ENCODE measurements at regions not wholly inside any gene's neighbourhood (a gene's known extent, or its start where the extent isn't known, plus 50 kb on each side); places are given as distances from the start of the nearest gene placed in this dataset.
"Not testable (repeated sequence)": the region's sequence is repeated elsewhere in the genome, so short reads cannot be mapped to it uniquely, and the experiment has no call there.

- H3K36me3 ChIP-seq (ENCODE audit: control insufficient read depth in 3 of 3, insufficient read depth in 2 of 3, low read depth in 1 of 3, low read length in 3 of 3) = no peaks in the 10 kb centered on the region
- no peaks in the 10 kb centered on the region for H3K9me3 ChIP-seq (ENCODE audit: control insufficient read depth in 2 of 2, insufficient read depth in 1 of 2, low read depth in 1 of 2, low read length in 1 of 2)
- H3K4me3 ChIP-seq (ENCODE audit: low read depth in 1 of 3, low read length in 3 of 3) = no peak overlapping the region
- WGBS, 3 donors = 9 to 44% (median 10%) methylated on average over 3 of the region's 3 CpGs
- H3K27ac ChIP-seq (ENCODE audit: low read depth in 1 of 3, low read length in 2 of 3) = no peak overlapping the region
- FAIRE-seq (no peak), DNase-seq (no peak)
- no peaks in the 10 kb centered on the region for H3K4me1 ChIP-seq (ENCODE audit: control insufficient read depth in 3 of 3, insufficient read depth in 2 of 3, low read depth in 1 of 3, low read length in 2 of 3)
- no peaks in the 10 kb centered on the region for H3K27me3 ChIP-seq (ENCODE audit: control insufficient read depth in 3 of 3, insufficient read depth in 3 of 3, low read length in 3 of 3)
These were observed 102.5 kb downstream of the FSCB start for GRCh38 chr14:44404599-44404998.

DNA sequence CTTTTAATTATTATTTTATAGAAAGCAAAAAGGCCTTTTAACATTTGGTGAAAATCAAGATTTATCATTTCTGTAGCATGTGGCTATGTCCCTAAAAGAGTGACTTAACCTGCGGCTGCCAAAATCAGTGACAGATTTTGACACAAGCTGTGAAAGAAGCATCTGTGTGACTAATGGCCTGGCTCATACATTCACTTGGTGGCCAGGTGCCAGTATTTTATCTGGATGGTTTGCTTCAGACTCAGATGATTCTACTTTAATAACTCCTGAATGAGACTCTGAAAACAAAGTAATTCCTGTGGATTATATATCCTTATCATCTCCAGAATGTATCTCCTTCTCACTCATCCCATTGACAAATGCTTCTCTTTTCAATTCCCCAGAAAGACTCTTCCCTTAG, 103.0 kb downstream of the FSCB start:
- 35 to 69% (median 63%) methylated on average over 1 of the region's 1 CpG for WGBS, 3 donors
- no peak for DNase-seq
- Histone ChIP-seq H3K4me1 (ENCODE audit: control insufficient read depth in 3 of 3, insufficient read depth in 2 of 3, low read depth in 1 of 3, low read length in 2 of 3) (no peaks in the 10 kb centered on the region), H3K36me3 (ENCODE audit: control insufficient read depth in 3 of 3, insufficient read depth in 2 of 3, low read depth in 1 of 3, low read length in 3 of 3) (no peaks in the 10 kb centered on the region), H3K27me3 (ENCODE audit: control insufficient read depth in 3 of 3, insufficient read depth in 3 of 3, low read length in 3 of 3) (no peaks in the 10 kb centered on the region), H3K4me3 (ENCODE audit: low read depth in 1 of 3, low read length in 3 of 3) (no peak overlapping the region), H3K27ac (ENCODE audit: low read depth in 1 of 3, low read length in 2 of 3) (no peak overlapping the region), H3K9me3 (ENCODE audit: control insufficient read depth in 2 of 2, insufficient read depth in 1 of 2, low read depth in 1 of 2, low read length in 1 of 2) (no peaks in the 10 kb centered on the region)
- FAIRE-seq = no peak

- Histone ChIP-seq H3K4me1 (ENCODE audit: control insufficient read depth in 3 of 3, insufficient read depth in 2 of 3, low read depth in 1 of 3, low read length in 2 of 3) (no peaks in the 10 kb centered on the region), H3K4me3 (ENCODE audit: low read depth in 1 of 3, low read length in 3 of 3) (no peak overlapping the region), H3K27ac (ENCODE audit: low read depth in 1 of 3, low read length in 2 of 3) (no peak overlapping the region), H3K9me3 (ENCODE audit: control insufficient read depth in 2 of 2, insufficient read depth in 1 of 2, low read depth in 1 of 2, low read length in 1 of 2) (peaks cover 0 to 4% of the 10 kb centered on the region in 2 donors), H3K27me3 (ENCODE audit: control insufficient read depth in 3 of 3, insufficient read depth in 3 of 3, low read length in 3 of 3) (no peaks in the 10 kb centered on the region), H3K36me3 (ENCODE audit: control insufficient read depth in 3 of 3, insufficient read depth in 2 of 3, low read depth in 1 of 3, low read length in 3 of 3) (no peaks in the 10 kb centered on the region)
- 72 to 90% (median 74%) methylated on average over 3 of the region's 3 CpGs for WGBS, 3 donors
- DNase-seq (no peak), FAIRE-seq (no peak)
These were observed 103.9 kb downstream of the FSCB start for GRCh38 chr14:44403193-44403592.

DNA sequence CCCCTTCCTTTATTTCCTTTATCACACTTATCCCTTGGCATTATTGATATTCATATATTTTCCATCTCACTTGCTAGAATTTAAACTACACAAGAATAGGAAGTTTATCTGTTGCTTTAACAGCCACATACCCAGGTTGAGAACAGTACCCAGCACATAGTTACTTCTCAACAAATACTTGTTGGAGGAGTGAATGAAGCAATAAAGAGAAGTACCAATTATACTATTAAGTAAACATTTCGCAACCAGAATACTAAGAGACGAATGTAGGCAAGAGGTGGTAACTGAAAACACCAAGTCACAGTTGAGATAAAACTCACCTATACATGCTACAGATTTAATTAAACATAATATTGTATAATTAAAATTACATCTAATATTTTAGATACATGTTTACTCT, 110.9 kb downstream of the FSCB start:
- Histone ChIP-seq H3K4me1 (ENCODE audit: control insufficient read depth in 3 of 3, insufficient read depth in 2 of 3, low read depth in 1 of 3, low read length in 2 of 3) (no peaks in the 10 kb centered on the region), H3K27ac (ENCODE audit: low read depth in 1 of 3, low read length in 2 of 3) (no peak overlapping the region), H3K27me3 (ENCODE audit: control insufficient read depth in 3 of 3, insufficient read depth in 3 of 3, low read length in 3 of 3) (no peaks in the 10 kb centered on the region), H3K9me3 (ENCODE audit: control insufficient read depth in 2 of 2, insufficient read depth in 1 of 2, low read depth in 1 of 2, low read length in 1 of 2) (peaks cover 0 to 4% of the 10 kb centered on the region in 2 donors), H3K4me3 (ENCODE audit: low read depth in 1 of 3, low read length in 3 of 3) (no peak overlapping the region), H3K36me3 (ENCODE audit: control insufficient read depth in 3 of 3, insufficient read depth in 2 of 3, low read depth in 1 of 3, low read length in 3 of 3) (no peaks in the 10 kb centered on the region)
- WGBS, 3 donors = 37 to 70% (median 60%) methylated on average over 2 of the region's 2 CpGs
- no peak for FAIRE-seq
- DNase-seq = no peak

DNA sequence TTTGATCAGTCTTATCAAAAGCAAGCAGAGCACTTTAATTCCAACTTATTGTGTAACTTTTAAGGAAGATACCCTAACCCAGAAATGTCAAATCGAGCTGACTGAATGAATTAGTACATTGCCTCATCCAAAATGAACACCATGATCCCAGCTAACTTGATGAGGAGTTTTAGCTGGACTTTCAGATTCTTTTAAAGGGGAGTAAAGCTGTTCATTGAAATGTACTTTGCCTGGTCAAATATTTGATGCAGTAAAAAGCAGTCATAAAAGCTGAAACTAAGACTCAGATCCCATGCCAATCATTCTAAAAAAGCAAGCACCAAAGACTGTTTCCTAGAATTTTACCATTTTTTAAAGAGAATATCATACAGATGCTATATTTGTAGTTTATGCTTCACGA, 114.1 kb downstream of the FSCB start:
- Histone ChIP-seq H3K36me3 (ENCODE audit: control insufficient read depth in 3 of 3, insufficient read depth in 2 of 3, low read depth in 1 of 3, low read length in 3 of 3) (no peaks in the 10 kb centered on the region), H3K27me3 (ENCODE audit: control insufficient read depth in 3 of 3, insufficient read depth in 3 of 3, low read length in 3 of 3) (no peaks in the 10 kb centered on the region), H3K4me1 (ENCODE audit: control insufficient read depth in 3 of 3, insufficient read depth in 2 of 3, low read depth in 1 of 3, low read length in 2 of 3) (no peaks in the 10 kb centered on the region), H3K4me3 (ENCODE audit: low read depth in 1 of 3, low read length in 3 of 3) (no peak overlapping the region), H3K9me3 (ENCODE audit: control insufficient read depth in 2 of 2, insufficient read depth in 1 of 2, low read depth in 1 of 2, low read length in 1 of 2) (no peaks in the 10 kb centered on the region), H3K27ac (ENCODE audit: low read depth in 1 of 3, low read length in 2 of 3) (no peak overlapping the region)
- WGBS, 3 donors = 6 to 37% (median 11%) methylated on average over 2 of the region's 2 CpGs
- FAIRE-seq (no peak), DNase-seq (peak in 1 of 2 donors; percentile 28)

- Histone ChIP-seq H3K4me3 (ENCODE audit: low read depth in 1 of 3, low read length in 3 of 3) (no peak overlapping the region), H3K36me3 (ENCODE audit: control insufficient read depth in 3 of 3, insufficient read depth in 2 of 3, low read depth in 1 of 3, low read length in 3 of 3) (no peaks in the 10 kb centered on the region), H3K4me1 (ENCODE audit: control insufficient read depth in 3 of 3, insufficient read depth in 2 of 3, low read depth in 1 of 3, low read length in 2 of 3) (no peaks in the 10 kb centered on the region), H3K27ac (ENCODE audit: low read depth in 1 of 3, low read length in 2 of 3) (no peak overlapping the region), H3K27me3 (ENCODE audit: control insufficient read depth in 3 of 3, insufficient read depth in 3 of 3, low read length in 3 of 3) (no peaks in the 10 kb centered on the region), H3K9me3 (ENCODE audit: control insufficient read depth in 2 of 2, insufficient read depth in 1 of 2, low read depth in 1 of 2, low read length in 1 of 2) (no peaks in the 10 kb centered on the region)
- DNase-seq (no peak), FAIRE-seq (no peak)
These were observed 118.8 kb downstream of the FSCB start for GRCh38 chr14:44388306-44388705.

- no peaks in the 10 kb centered on the region for H3K4me1 ChIP-seq (ENCODE audit: control insufficient read depth in 3 of 3, insufficient read depth in 2 of 3, low read depth in 1 of 3, low read length in 2 of 3)
- H3K27me3 ChIP-seq (ENCODE audit: control insufficient read depth in 3 of 3, insufficient read depth in 3 of 3, low read length in 3 of 3) = no peaks in the 10 kb centered on the region
- no peak overlapping the region for H3K4me3 ChIP-seq (ENCODE audit: low read depth in 1 of 3, low read length in 3 of 3)
- H3K36me3 ChIP-seq (ENCODE audit: control insufficient read depth in 3 of 3, insufficient read depth in 2 of 3, low read depth in 1 of 3, low read length in 3 of 3) = no peaks in the 10 kb centered on the region
- FAIRE-seq (no peak), DNase-seq (no peak)
- 86 to 95% (median 87%) methylated on average over 6 of the region's 6 CpGs for WGBS, 3 donors
- peaks cover 0 to 2% of the 10 kb centered on the region in 2 donors for H3K9me3 ChIP-seq (ENCODE audit: control insufficient read depth in 2 of 2, insufficient read depth in 1 of 2, low read depth in 1 of 2, low read length in 1 of 2)
- H3K27ac ChIP-seq (ENCODE audit: low read depth in 1 of 3, low read length in 2 of 3) = no peak overlapping the region
These were observed 121.2 kb downstream of the FSCB start for GRCh38 chr14:44385906-44386305.

GRCh38 chr14:44385296-44385695, 121.8 kb downstream of the FSCB start:
- FAIRE-seq; H3K27ac ChIP-seq (ENCODE audit: low read depth in 1 of 3, low read length in 2 of 3): not testable (repeated sequence)
- 70 to 89% (median 77%) methylated on average over 6 of the region's 6 CpGs for WGBS, 3 donors

GRCh38 chr14:44384601-44385293, 122.3 kb downstream of the FSCB start:
- not testable (repeated sequence) for H3K4me1 ChIP-seq (ENCODE audit: control insufficient read depth in 3 of 3, insufficient read depth in 2 of 3, low read depth in 1 of 3, low read length in 2 of 3); FAIRE-seq; H3K27ac ChIP-seq (ENCODE audit: low read depth in 1 of 3, low read length in 2 of 3); H3K9me3 ChIP-seq (ENCODE audit: control insufficient read depth in 2 of 2, insufficient read depth in 1 of 2, low read depth in 1 of 2, low read length in 1 of 2); H3K27me3 ChIP-seq (ENCODE audit: control insufficient read depth in 3 of 3, insufficient read depth in 3 of 3, low read length in 3 of 3); DNase-seq; H3K36me3 ChIP-seq (ENCODE audit: control insufficient read depth in 3 of 3, insufficient read depth in 2 of 3, low read depth in 1 of 3, low read length in 3 of 3); H3K4me3 ChIP-seq (ENCODE audit: low read depth in 1 of 3, low read length in 3 of 3)
- 93 to 95% (median 94%) methylated on average over 29 to 38 of the region's 38 CpGs for WGBS, 3 donors

More at GRCh38 chr14:44385296-44385695, 121.8 kb downstream of the FSCB start:
- not testable (repeated sequence) for H3K36me3 ChIP-seq (ENCODE audit: control insufficient read depth in 3 of 3, insufficient read depth in 2 of 3, low read depth in 1 of 3, low read length in 3 of 3); DNase-seq; H3K27me3 ChIP-seq (ENCODE audit: control insufficient read depth in 3 of 3, insufficient read depth in 3 of 3, low read length in 3 of 3); H3K9me3 ChIP-seq (ENCODE audit: control insufficient read depth in 2 of 2, insufficient read depth in 1 of 2, low read depth in 1 of 2, low read length in 1 of 2); H3K4me1 ChIP-seq (ENCODE audit: control insufficient read depth in 3 of 3, insufficient read depth in 2 of 3, low read depth in 1 of 3, low read length in 2 of 3); H3K4me3 ChIP-seq (ENCODE audit: low read depth in 1 of 3, low read length in 3 of 3)

All from small intestine (tissue), 7 donors.